Kidney epithelial cell (primary cell): ENCODE measurements at regions not wholly inside any gene's neighbourhood (a gene's known extent, or its start where the extent isn't known, plus 50 kb on each side); places are given as distances from the start of the nearest gene placed in this dataset.
"Not testable (repeated sequence)": the region's sequence is repeated elsewhere in the genome, so short reads cannot be mapped to it uniquely, and the experiment has no call there.

Experiments
- DNase-seq: peaks from one replicate; pipeline ENCODE4 v3.0.0-alpha.2; 2010; ENCODE audit warnings: low read depth
- H3K27me3 ChIP-seq: 2 replicates; pipeline ENCODE4 v1.6.0; 2011; ENCODE audit warnings: low read length; ENCODE audit not compliant: control insufficient read depth, insufficient read depth
- H3K36me3 ChIP-seq: 2 replicates; pipeline ENCODE4 v1.5.1; 2011; ENCODE audit warnings: low read length; ENCODE audit not compliant: control insufficient read depth, insufficient read depth
- H3K4me3 ChIP-seq: 2 replicates; pipeline ENCODE4 v1.5.1; 2011; ENCODE audit warnings: low read depth, mild to moderate bottlenecking, control low read depth, low read length
- CTCF ChIP-seq: IDR thresholded peaks from 2 replicates; pipeline ENCODE4 v1.5.1; 2011; ENCODE audit warnings: mild to moderate bottlenecking, moderate library complexity, low read length, control low read depth, inconsistent platforms; ENCODE audit not compliant: insufficient read depth, poor library complexity, severe bottlenecking

- Histone ChIP-seq H3K4me3 (no peak overlapping the region), H3K27me3 (no peaks in the 10 kb centered on the region), H3K36me3 (no peaks in the 10 kb centered on the region)
- TF ChIP-seq CTCF, result no peak
- DNase-seq, result no peak
Measured at GRCh38 chr13:64709079-64709478, 2521.1 kb downstream of the PCDH9 start.

GRCh38 chr13:64704121-64704649, 2526.0 kb downstream of the PCDH9 start:
- TF ChIP-seq CTCF, result no peak
- DNase-seq, result no peak
- H3K27me3 ChIP-seq, result no peaks in the 10 kb centered on the region
- H3K4me3 ChIP-seq, result no peak overlapping the region
- no peaks in the 10 kb centered on the region for H3K36me3 ChIP-seq

- no peak for TF ChIP-seq CTCF
- no peak for DNase-seq
- Histone ChIP-seq H3K36me3 (no peaks in the 10 kb centered on the region), H3K4me3 (no peak overlapping the region), H3K27me3 (no peaks in the 10 kb centered on the region)
Measured at GRCh38 chr13:64697226-64697625, 2532.9 kb downstream of the PCDH9 start.

GRCh38 chr13:64688893-64689677, 2541.1 kb downstream of the PCDH9 start:
- Histone ChIP-seq H3K36me3 (no peaks in the 10 kb centered on the region), H3K4me3 (no peak overlapping the region), H3K27me3 (no peaks in the 10 kb centered on the region)
- TF ChIP-seq CTCF, result no peak
- no peak for DNase-seq

- H3K27me3 ChIP-seq, H3K4me3 ChIP-seq, H3K36me3 ChIP-seq, DNase-seq: not testable (repeated sequence)
Measured at GRCh38 chr13:64686536-64686935, 2543.6 kb downstream of the PCDH9 start.

- DNase-seq, result no peak
- H3K36me3 ChIP-seq, result no peaks in the 10 kb centered on the region
- no peak for TF ChIP-seq CTCF
Measured at GRCh38 chr13:64684685-64685431, 2545.3 kb downstream of the PCDH9 start.

More at GRCh38 chr13:64684685-64685431, 2545.3 kb downstream of the PCDH9 start:
- Histone ChIP-seq H3K4me3 (no peak overlapping the region), H3K27me3 (no peaks in the 10 kb centered on the region)
